ENCODE measurements at regions not wholly inside any gene's neighbourhood (a gene's known extent, or its start where the extent isn't known, plus 50 kb on each side); places are given as distances from the start of the nearest gene placed in this dataset.

DNA sequence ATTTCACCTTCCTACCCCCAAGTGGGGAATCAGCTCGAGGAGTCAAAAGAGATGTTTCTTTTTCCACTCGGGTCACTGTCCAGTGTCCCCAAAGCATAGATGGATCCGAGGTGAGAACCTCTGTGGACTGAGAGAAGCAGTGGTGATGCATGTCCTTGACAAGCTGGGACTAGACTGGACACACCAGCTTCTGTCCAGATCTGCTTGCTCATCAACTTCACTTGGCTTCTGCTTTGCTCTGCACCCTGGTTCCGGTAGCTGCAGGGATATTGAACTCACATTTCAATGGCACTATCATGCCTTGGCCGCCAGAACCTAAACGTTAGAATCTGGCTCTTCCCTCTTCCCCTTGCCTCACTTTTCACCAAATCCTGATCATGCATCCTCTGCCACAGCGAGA is 50.3 kb upstream of the CXCL12 start:
- DNase-seq: no peak

- no peak for DNase-seq
These were observed 51.3 kb upstream of the CXCL12 start for GRCh38 chr10:44436240-44436639.

- no peak for DNase-seq
These were observed 53.1 kb upstream of the CXCL12 start for GRCh38 chr10:44437840-44438511.

DNA sequence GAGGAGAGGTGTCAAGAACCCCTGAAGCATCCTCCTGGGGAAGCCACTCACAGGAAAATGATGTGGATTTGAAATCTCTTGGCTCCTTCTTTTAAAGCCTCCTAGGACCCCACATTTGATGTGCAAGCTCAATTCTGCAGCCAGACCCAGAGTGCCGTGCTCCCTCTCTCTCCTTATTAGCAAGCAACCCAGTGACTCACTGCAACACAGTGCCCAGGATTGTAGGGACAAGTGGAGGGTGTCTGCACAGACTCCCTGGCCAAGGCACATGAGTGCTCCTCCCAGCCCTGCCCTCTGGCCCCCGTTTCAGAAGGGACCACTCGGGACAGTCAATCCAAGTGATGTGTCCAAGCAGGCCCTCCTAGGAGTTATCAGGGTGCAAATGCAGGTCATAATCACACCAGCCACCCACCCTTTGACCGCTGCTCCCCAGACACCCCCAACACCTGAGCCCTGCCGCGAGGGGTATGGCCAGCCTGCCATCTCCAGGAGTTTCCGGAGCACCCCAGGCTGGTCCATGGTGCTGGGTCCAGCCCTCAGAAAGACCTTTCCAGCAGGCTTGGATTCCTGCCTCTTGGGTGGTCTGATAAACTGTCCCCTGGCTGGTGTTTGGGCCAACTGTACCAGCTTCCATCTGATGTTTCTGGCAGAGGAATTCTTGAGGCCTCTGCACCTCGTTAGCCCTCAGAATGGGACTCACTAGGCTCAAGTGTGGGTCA is 54.5 kb upstream of the CXCL12 start:
- no peak for DNase-seq

DNA sequence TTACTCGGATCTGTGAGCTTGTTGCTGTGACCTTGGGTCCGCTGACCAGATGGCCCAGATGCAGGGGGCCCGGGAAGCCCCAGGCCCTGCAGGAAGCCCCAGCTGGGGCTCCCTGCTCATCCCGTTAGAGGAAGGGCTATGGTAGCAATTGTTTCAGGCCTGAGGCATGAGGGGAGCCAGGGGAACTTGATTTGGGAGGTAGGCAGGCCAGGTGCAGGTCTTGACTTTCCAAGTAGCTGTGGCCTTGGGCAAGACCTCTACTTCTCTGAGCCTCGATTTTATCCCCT is 55.0 kb upstream of the CXCL12 start:
- DNase-seq: no peak

DNA sequence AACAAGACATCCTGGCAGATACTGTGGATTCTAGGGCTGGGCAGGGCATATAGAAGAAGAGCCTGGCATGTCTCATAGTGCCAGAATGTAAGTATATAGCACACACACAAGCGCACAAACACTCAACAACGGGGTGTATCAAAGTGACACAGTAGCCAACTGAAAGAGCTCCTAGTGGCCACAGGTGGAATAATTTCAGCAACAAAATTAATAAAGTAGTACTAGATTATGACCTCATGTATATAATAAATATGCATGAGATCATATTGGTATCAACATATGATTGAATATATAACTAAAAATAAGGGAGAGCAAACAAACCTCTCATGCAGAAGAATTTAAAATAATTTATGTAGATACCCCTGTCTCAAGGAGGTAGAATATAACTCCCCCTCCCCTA is 72.4 kb upstream of the CXCL12 start:
- DNase-seq: no peak

DNA sequence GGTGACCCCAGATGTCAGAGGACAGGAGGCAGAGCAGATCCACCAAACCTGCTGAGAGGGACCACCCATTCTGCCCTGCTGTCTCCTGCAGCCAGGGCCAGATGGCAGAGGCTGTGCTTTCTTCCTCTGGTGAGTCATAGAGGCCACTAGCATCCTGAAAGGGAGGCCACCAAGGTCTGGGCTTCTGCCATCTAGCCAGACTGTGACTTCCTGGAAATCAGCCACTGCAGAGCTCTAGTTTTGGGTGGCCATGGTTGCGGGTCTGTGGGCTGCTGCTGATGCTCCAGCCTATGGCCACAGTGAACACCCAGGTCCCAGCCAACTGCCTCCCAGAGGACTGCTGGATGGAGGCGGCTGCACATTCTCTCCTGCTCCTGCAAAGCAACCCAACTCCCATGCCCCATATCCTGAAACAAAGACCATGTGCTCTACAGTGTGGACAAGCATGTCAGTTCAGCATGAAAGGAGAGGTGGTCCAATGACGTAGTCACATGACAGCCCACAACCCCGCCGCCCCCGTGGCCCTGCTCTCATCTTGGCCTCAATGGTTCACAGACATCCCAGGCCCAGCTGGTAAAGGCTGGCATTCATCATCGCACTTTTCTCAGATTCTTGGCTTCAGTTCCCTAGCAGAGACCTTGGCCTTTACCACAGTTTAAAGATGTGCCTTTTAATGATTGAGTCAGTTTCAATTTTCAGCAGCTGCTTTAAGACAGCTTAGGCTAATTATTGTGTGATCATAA is 73.9 kb upstream of the CXCL12 start:
- no peak for DNase-seq

GRCh38 chr10:44459671-44460070 is 74.8 kb upstream of the CXCL12 start:
- DNase-seq: no peak

GRCh38 chr10:44460416-44460815 is 75.5 kb upstream of the CXCL12 start:
- no peak for DNase-seq

DNA sequence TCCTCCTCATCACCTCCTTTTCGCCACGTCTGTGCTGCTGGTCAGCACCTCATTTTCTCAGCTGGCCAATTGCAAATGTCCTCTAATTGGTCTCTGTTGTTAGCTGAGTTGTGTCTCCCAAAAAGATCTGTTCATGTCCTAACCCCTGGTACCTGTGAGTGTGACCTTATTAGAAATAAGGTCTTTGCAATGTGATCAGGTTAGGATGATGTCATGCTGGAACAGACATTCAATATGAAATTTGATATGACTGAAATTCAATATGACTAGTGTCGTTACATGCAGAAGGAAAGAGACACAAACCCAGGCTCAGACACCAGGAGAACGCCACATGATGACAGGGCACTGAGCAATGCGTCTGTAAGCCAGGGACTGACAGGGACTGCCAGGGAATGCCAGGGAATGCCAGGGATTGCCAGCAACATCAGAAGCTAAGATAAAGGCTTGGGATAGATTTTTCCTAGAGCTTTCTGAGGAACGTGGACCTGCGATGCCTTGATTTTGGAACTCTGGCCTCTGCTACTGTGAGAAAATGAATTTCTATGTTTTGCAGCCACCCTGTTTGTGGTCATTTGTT is 77.5 kb upstream of the CXCL12 start:
- DNase-seq: no peak

- DNase-seq: no peak
These were observed 78.7 kb upstream of the CXCL12 start for GRCh38 chr10:44463511-44464121.

- DNase-seq: no peak
These were observed 79.6 kb upstream of the CXCL12 start for GRCh38 chr10:44464503-44464902.

GRCh38 chr10:44465401-44466115 is 80.7 kb upstream of the CXCL12 start:
- no peak for DNase-seq

- DNase-seq: no peak
These were observed 81.3 kb upstream of the CXCL12 start for GRCh38 chr10:44466236-44466635.

GRCh38 chr10:44467090-44467489 is 82.2 kb upstream of the CXCL12 start:
- no peak for DNase-seq

DNA sequence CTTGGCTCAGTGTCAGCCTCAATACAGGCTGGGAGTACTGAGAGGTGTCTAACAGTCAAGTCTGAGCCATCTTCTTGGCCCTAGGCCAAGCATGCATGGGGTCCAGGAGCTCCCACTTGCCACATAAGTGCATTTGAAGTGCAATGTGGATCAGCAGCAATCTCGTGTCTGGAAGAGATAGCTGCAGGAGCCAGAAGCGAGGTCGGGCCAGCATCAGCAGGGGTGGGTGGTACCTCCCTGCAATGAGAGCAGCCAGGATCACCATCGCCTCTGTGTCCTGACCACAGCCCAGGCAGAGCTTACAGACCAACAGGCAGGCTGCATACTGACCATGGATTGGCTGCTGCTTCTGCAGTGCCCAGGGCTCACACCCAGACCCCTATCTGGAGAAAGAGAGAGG is 83.0 kb upstream of the CXCL12 start:
- no peak for DNase-seq

DNA sequence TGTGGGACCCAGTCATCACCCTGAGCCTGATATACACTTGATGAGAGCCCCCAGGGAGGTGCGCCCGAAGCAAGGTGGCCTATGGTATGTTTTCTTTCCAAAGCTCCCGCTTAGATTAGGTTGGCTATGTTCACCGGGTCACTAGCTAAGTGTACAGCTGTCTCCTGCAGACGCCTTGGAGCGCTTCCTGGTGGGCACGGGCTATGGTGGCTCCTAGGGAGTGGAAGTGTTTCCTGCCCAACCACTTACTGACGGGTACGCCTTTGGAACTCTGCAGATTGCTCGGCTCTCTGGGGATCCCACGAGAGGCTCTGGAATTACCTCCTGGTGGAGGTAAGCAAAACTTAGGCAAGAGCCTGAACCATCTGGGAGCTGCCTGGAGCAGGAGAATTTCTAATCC is 83.6 kb upstream of the CXCL12 start:
- DNase-seq: no peak

- no peak for DNase-seq
These were observed 84.1 kb upstream of the CXCL12 start for GRCh38 chr10:44468965-44469364.

- no peak for DNase-seq
These were observed 85.9 kb upstream of the CXCL12 start for GRCh38 chr10:44470784-44471183.

GRCh38 chr10:44471410-44471809 is 86.5 kb upstream of the CXCL12 start:
- no peak for DNase-seq

GRCh38 chr10:44473146-44473545 is 88.2 kb upstream of the CXCL12 start:
- no peak for DNase-seq

DNA sequence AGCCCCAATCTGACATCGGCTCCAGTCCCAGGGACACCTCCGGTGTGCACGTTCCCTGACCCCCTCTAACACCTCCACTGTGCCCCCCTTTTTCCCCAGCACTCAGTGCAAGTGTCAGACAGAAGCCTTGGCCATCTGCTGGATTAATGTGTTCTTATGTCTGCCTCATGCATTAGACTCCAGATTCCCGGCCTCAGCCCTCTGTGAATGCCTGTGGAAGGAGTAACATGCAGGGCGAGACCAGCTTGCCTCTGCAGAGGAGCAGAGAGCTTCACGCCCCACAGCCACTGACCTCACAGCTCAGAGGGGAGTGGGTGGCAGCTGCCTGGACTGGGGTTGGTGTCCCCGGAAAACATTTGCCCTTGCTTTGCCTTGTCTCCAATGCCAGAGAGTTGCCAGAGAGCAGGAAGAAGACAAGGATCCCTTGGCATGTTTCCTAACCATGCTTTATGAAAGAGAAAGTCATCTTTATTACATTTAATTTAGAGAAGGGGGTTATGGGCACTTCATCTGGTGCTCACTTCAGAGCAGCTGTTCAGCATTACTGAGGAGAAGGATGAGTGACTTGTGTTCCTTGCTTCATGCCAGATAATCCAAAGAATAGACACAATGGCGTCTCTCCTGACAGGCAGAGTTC is 91.6 kb upstream of the CXCL12 start:
- no peak for DNase-seq

Measured in COR-L47 (cell line).